K562 (cell line): ENCODE measurements at regions not wholly inside any gene's neighbourhood (a gene's known extent, or its start where the extent isn't known, plus 50 kb on each side); places are given as distances from the start of the nearest gene placed in this dataset.

Experiments used
- ATAC-seq: fragments of 200-7000 bp; cut with Tn5 transposase; 3 replicates; pipeline ENCODE4 v1.9.1; 2020; ENCODE audit warnings: moderate library complexity
- BruUV-seq: library from RNA; stranded (reverse); fragments of 400-500 nt; replicated peaks from 2 replicates; lab custom pipeline; 2021; lab: Mats Ljungman, UMichigan
- CTCF ChIA-PET: fragments of 300-600 bp; formaldehyde crosslinking; extraction: SDS; loops from one replicate; lab custom pipeline; 2021; ENCODE audit warnings: low intra/inter-chr PET ratio; lab: Yijun Ruan, JAX
- POLR2A ChIA-PET: fragments of 300-600, 350-650 bp; sonication (Branson Sonifier 250); formaldehyde crosslinking; extraction: SDS; loops from one replicate; lab custom pipeline; 2021; ENCODE audit warnings: antibody characterized with exemption, inconsistent platforms; lab: Yijun Ruan, JAX
- DNase-seq, 4 experiments: peaks; one replicate each; pipeline versions ENCODE4 v3.0.0 to v3.0.0-alpha.2; 2011 to 2018; ENCODE audit warnings: low spot score in 3 of 4, mixed read lengths in 3 of 4; ENCODE audit errors: extremely low read depth in 1 of 4
- FAIRE-seq: peaks from 2 replicates; lab custom pipeline; 2011; peaks lifted over from hg19 to GRCh38; lab: Jason Lieb, UNC
- H2AFZ ChIP-seq: 2 replicates; pipeline ENCODE4 v1.6.0; 2011; ENCODE audit warnings: low read depth, low read length, control low read depth, inconsistent platforms
- H3K27ac ChIP-seq: fragments of 200-600 bp; 3 replicates; pipeline ENCODE4 v1.8.0; 2011; ENCODE audit warnings: low read depth, mild to moderate bottlenecking, control low read depth, inconsistent platforms, low read length, moderate library complexity, mixed read lengths; ENCODE audit errors: extremely low read depth
- H3K27me3 ChIP-seq, 2 experiments: fragments of 300-600 bp in 1 of 2; 2 replicates in 1 of 2; 3 replicates in 1 of 2; pipeline versions ENCODE4 v1.6.0 to v1.8.0; 2011; ENCODE audit warnings: inconsistent platforms in 2 of 2, low read length in 2 of 2, mild to moderate bottlenecking in 1 of 2, mixed read lengths in 1 of 2, moderate library complexity in 1 of 2; ENCODE audit not compliant: control insufficient read depth in 2 of 2, insufficient read depth in 2 of 2
- H3K36me3 ChIP-seq: fragments of 300-600 bp; 3 replicates; pipeline ENCODE4 v1.8.0; 2011; ENCODE audit warnings: mild to moderate bottlenecking, low read length, inconsistent platforms; ENCODE audit not compliant: control insufficient read depth, insufficient read depth
- H3K4me1 ChIP-seq, 2 experiments: fragments of 200-600 bp in 1 of 2; replicated peaks in 1 of 2; 2 replicates in 1 of 2; 3 replicates in 1 of 2; pipeline versions ENCODE4 v1.5.1 to v1.8.0; 2011; ENCODE audit warnings: inconsistent platforms in 2 of 2, low read length in 2 of 2, mild to moderate bottlenecking in 1 of 2, mixed read lengths in 1 of 2, moderate library complexity in 1 of 2; ENCODE audit not compliant: control insufficient read depth in 2 of 2, insufficient read depth in 2 of 2
- H3K4me2 ChIP-seq: 2 replicates; pipeline ENCODE4 v1.6.1; 2011; ENCODE audit warnings: low read length, control low read depth, inconsistent platforms, mixed read lengths; ENCODE audit not compliant: insufficient read depth
- H3K4me3 ChIP-seq: fragments of 200-600 bp; sonication (generic), shearing (Covaris generic); 2 replicates; pipeline ENCODE4 v1.5.1; 2016; ENCODE audit warnings: control low read depth, inconsistent platforms
- H3K79me2 ChIP-seq: fragments of 200-600 bp; 3 replicates; pipeline ENCODE4 v1.8.0; 2011; ENCODE audit warnings: low read length, inconsistent platforms; ENCODE audit not compliant: control insufficient read depth, insufficient read depth
- H3K9ac ChIP-seq, 2 experiments: 2 replicates each; pipeline versions ENCODE4 v1.6.0 to v1.6.1; 2011; ENCODE audit warnings: low read depth in 2 of 2, low read length in 2 of 2, control low read depth in 1 of 2, inconsistent platforms in 1 of 2, mild to moderate bottlenecking in 1 of 2, mixed read lengths in 1 of 2; ENCODE audit not compliant: insufficient read depth in 1 of 2
- H3K9me1 ChIP-seq: one replicate; pipeline ENCODE4 v1.6.0; 2011; ENCODE audit warnings: inconsistent platforms, mild to moderate bottlenecking, low read length, moderate library complexity; ENCODE audit not compliant: control insufficient read depth, insufficient read depth
- H3K9me3 ChIP-seq: replicated peaks from 2 replicates; pipeline ENCODE4 v1.5.1; 2011; ENCODE audit warnings: low read depth, low read length, inconsistent platforms; ENCODE audit not compliant: control insufficient read depth, insufficient read depth
- H4K20me1 ChIP-seq: replicated peaks from 2 replicates; pipeline ENCODE4 v1.6.1; 2011; ENCODE audit warnings: low read length, inconsistent platforms, mixed read lengths; ENCODE audit not compliant: control insufficient read depth, insufficient read depth
- BCL6 ChIP-seq: fragments of 250-450 bp; sonication (Bioruptor Pico); IDR thresholded peaks from 2 replicates; pipeline ENCODE4 v1.4.0; 2020
- CTCF ChIP-seq, 3 experiments: IDR thresholded peaks in 2 of 3; conservative IDR thresholded peaks in 1 of 3; 2 replicates each; pipeline ENCODE4 v1.5.1; 2011 to 2012; ENCODE audit warnings: low read length in 3 of 3, mild to moderate bottlenecking in 3 of 3, control low read depth in 2 of 3, improper control_type of control experiment in 1 of 3, inconsistent platforms in 1 of 3, low read depth in 1 of 3, mixed read lengths in 1 of 3, moderate library complexity in 1 of 3; ENCODE audit not compliant: insufficient read depth in 2 of 3
- ETV6 ChIP-seq, 3 experiments: fragments of 150-350 bp in 1 of 3; sonication (generic) in 1 of 3; formaldehyde crosslinking in 1 of 3; IDR thresholded peaks; 2 replicates each; pipeline versions ENCODE4 v1.6.1 to v1.8.0; 2014 to 2022; ENCODE audit warnings: borderline replicate concordance in 2 of 3, low read depth in 2 of 3, antibody characterized with exemption in 1 of 3, low read length in 1 of 3, mild to moderate bottlenecking in 1 of 3, missing genetic modification reagents in 1 of 3
- KDM4B ChIP-seq, 2 experiments: fragments of 450-650 bp in 1 of 2; sonication (generic) in 1 of 2; IDR thresholded peaks; 2 replicates each; pipeline ENCODE4 v1.6.1; 2016 to 2017; ENCODE audit warnings: borderline replicate concordance in 2 of 2, antibody characterized with exemption in 1 of 2, low read depth in 1 of 2, mild to moderate bottlenecking in 1 of 2
- NCOR1 ChIP-seq: fragments of 450-650 bp; IDR thresholded peaks from 2 replicates; pipeline ENCODE4 v1.6.1; 2016; ENCODE audit warnings: mild to moderate bottlenecking, moderate library complexity
- POLR2AphosphoS5 ChIP-seq: IDR thresholded peaks from 2 replicates; pipeline ENCODE4 v1.6.1; 2011; ENCODE audit warnings: mild to moderate bottlenecking, low read depth, low read length, moderate library complexity; ENCODE audit not compliant: control insufficient read depth, insufficient read depth
- RFX5 ChIP-seq: IDR thresholded peaks from 2 replicates; pipeline ENCODE4 v1.6.1; 2011; ENCODE audit warnings: low read depth, mild to moderate bottlenecking, improper control_type of control experiment, low read length
- SMAD4 ChIP-seq: fragments of 250-450 bp; sonication (Bioruptor Pico); conservative IDR thresholded peaks from 2 replicates; pipeline ENCODE4 v1.8.0; 2021; ENCODE audit warnings: inconsistent platforms, mild to moderate bottlenecking, moderate library complexity
- SMARCA4 ChIP-seq: fragments of 450-650 bp; IDR thresholded peaks from 2 replicates; pipeline ENCODE4 v1.6.1; 2016
- TFAM ChIP-seq: fragments of 250-450 bp; sonication (Bioruptor Pico); conservative IDR thresholded peaks from 2 replicates; pipeline ENCODE4 v1.5.0; 2021; ENCODE audit warnings: mild to moderate bottlenecking, moderate library complexity
- VEZF1 ChIP-seq: fragments of 200-800 bp; sonication (Bioruptor generic); IDR thresholded peaks from 2 replicates; pipeline ENCODE4 v1.6.1; 2017; ENCODE audit warnings: missing genetic modification characterization, missing compliant biosample characterization
- ZNF311 ChIP-seq: fragments of 250-450 bp; sonication (Bioruptor Pico); IDR thresholded peaks from 2 replicates; pipeline ENCODE4 v1.4.0; 2020; ENCODE audit warnings: mild to moderate bottlenecking, moderate library complexity
- ZNF384 ChIP-seq: IDR thresholded peaks from 2 replicates; pipeline ENCODE4 v1.6.1; 2012; ENCODE audit warnings: low read depth, low read length, improper control_type of control experiment
- WGBS: fragments of 100-300 bp; shearing (Covaris generic); methylation state at CpG from one replicate; pipeline ENCODE4 v1.1.6; 2016; ENCODE audit warnings: low coverage, mixed read lengths; ENCODE audit not compliant: insufficient coverage; ENCODE audit errors: missing lambda C conversion rate; 5-methylcytosine and 5-hydroxymethylcytosine counted together
- in situ Hi-C: fragments of 300-500 bp; cut with MboI; formaldehyde crosslinking; loops from 4 replicates; pipeline ENCODE4 v1.15.0; 2018; ENCODE audit warnings: inconsistent platforms, mixed read lengths
- intact Hi-C: fragments of 100-400 bp; cut with micrococcal nuclease; formaldehyde crosslinking; loops from 2 replicates; pipeline ENCODE4 v1.14.2; 2022
- TF ChIP-seq, protein P1 (sequence below): fragments of 250-450 bp; sonication (Bioruptor Pico); IDR thresholded peaks from 2 replicates; pipeline ENCODE4 v1.8.0; 2021; ENCODE audit warnings: mild to moderate bottlenecking, moderate library complexity
- TF ChIP-seq, protein P2 (sequence below): fragments of 450-650 bp; formaldehyde crosslinking; IDR thresholded peaks from 2 replicates; pipeline ENCODE4 v1.4.0; 2020; ENCODE audit warnings: mild to moderate bottlenecking, moderate library complexity

- no peak for TF ChIP-seq VEZF1 (CRISPR knock-in tag)
- TF ChIP-seq CTCF (IDR thresholded peaks at IDR 0.05 in 2 of 3, conservative IDR thresholded peaks at IDR 0.05 in 1 of 3; ENCODE audit: insufficient read depth in 2 of 3, low read depth in 1 of 3, low read length in 3 of 3) = no peak
- TF ChIP-seq KDM4B (IDR thresholded peaks at IDR 0.05; ENCODE audit: borderline replicate concordance in 2 of 2, low read depth in 1 of 2) = no peak
- no peak for TF ChIP-seq SMARCA4
- TF ChIP-seq ETV6 (IDR thresholded peaks at IDR 0.05; ENCODE audit: borderline replicate concordance in 1 of 2, low read depth in 2 of 2, low read length in 1 of 2) = no peak
- no peak for TF ChIP-seq ETV6 (CRISPR knock-in tag; IDR thresholded peaks at IDR 0.05; ENCODE audit: borderline replicate concordance)
Measured at GRCh38 chr4:101415962-101416361, 68.6 kb upstream of the PPP3CA start (continued).

GRCh38 chr4:101414496-101414895 is 67.2 kb upstream of the PPP3CA start:
- POLR2A ChIA-PET = no interaction called here
- Histone ChIP-seq H3K9me1 (no peaks in the 10 kb centered on the region), H3K36me3 (no peaks in the 10 kb centered on the region), H3K79me2 (no peaks in the 10 kb centered on the region), H3K4me2 (no peak overlapping the region), H3K4me3 (no peak overlapping the region), H4K20me1 (no peaks in the 10 kb centered on the region), H3K4me1 (no peaks in the 10 kb centered on the region), H3K27me3 (no peaks in the 10 kb centered on the region), H2AFZ (no peak overlapping the region), H3K9ac (no peak overlapping the region), H3K9me3 (no peaks in the 10 kb centered on the region), H3K27ac (no peak overlapping the region)
- CTCF ChIA-PET = no interaction called here
- intact Hi-C loops (no loop called here), in situ Hi-C loops (no loop called here)
- BruUV-seq = no TSS peak
- FAIRE-seq (no peak), ATAC-seq (no peak), DNase-seq (no peak)
- 0% methylated on average over 1 of the region's 1 CpG for WGBS
- TF ChIP-seq TFAM (CRISPR knock-in tag) = no peak
- no peak for TF ChIP-seq SMAD4 (CRISPR knock-in tag)
- no peak for TF ChIP-seq BCL6 (CRISPR knock-in tag)
- TF ChIP-seq, protein P1, sequence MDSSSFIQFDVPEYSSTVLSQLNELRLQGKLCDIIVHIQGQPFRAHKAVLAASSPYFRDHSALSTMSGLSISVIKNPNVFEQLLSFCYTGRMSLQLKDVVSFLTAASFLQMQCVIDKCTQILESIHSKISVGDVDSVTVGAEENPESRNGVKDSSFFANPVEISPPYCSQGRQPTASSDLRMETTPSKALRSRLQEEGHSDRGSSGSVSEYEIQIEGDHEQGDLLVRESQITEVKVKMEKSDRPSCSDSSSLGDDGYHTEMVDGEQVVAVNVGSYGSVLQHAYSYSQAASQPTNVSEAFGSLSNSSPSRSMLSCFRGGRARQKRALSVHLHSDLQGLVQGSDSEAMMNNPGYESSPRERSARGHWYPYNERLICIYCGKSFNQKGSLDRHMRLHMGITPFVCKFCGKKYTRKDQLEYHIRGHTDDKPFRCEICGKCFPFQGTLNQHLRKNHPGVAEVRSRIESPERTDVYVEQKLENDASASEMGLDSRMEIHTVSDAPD = no peak
- TF ChIP-seq NCOR1 = no peak
- TF ChIP-seq RFX5 = no peak
- no peak for TF ChIP-seq ZNF311 (CRISPR knock-in tag)
- TF ChIP-seq, protein P2, sequence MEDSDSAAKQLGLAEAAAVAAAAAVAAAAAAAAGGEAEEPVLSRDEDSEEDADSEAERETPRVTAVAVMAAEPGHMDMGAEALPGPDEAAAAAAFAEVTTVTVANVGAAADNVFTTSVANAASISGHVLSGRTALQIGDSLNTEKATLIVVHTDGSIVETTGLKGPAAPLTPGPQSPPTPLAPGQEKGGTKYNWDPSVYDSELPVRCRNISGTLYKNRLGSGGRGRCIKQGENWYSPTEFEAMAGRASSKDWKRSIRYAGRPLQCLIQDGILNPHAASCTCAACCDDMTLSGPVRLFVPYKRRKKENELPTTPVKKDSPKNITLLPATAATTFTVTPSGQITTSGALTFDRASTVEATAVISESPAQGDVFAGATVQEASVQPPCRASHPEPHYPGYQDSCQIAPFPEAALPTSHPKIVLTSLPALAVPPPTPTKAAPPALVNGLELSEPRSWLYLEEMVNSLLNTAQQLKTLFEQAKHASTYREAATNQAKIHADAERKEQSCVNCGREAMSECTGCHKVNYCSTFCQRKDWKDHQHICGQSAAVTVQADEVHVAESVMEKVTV (CRISPR knock-in tag) = no peak
- no peak for TF ChIP-seq ZNF384
- no peak for TF ChIP-seq POLR2AphosphoS5
